Retina (tissue), 1 donor: ENCODE measurements at regions not wholly inside any gene's neighbourhood (a gene's known extent, or its start where the extent isn't known, plus 50 kb on each side); places are given as distances from the start of the nearest gene placed in this dataset.

Experiments
- DNase-seq: peaks from one replicate; pipeline ENCODE4 v3.0.0-alpha.2; 2016

DNA sequence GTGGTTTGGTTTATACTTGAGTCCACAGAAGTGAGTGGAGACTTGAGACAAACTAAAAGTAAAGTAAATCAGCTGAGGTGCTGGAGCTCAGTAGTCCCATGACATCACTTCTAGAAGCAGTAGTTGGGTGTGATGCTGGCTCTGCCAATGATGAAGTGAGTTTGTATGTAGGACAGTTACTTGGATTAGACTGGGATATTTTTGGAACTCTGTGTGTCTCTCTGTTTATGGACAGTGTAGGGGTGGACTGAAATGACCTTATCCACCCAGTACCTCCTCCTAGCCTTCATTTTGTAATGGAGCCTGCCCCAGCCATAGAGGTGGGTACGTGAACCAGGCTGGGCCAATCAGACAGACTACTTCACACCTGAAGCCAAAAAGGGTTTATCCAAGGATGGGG lies 52.2 kb downstream of the POLR1D start:
- no peak for DNase-seq

GRCh38 chr13:27678306-27679040 lies 56.8 kb downstream of the POLR1D start:
- no peak for DNase-seq

GRCh38 chr13:27679396-27679795 lies 57.7 kb downstream of the POLR1D start:
- DNase-seq = no peak

GRCh38 chr13:27679896-27680295 lies 58.2 kb downstream of the POLR1D start:
- no peak for DNase-seq

GRCh38 chr13:27680465-27680864 lies 58.8 kb downstream of the POLR1D start:
- DNase-seq = no peak

GRCh38 chr13:27691207-27691606 lies 69.5 kb downstream of the POLR1D start:
- no peak for DNase-seq

- no peak for DNase-seq
Measured at GRCh38 chr13:27696731-27697130, 75.0 kb downstream of the POLR1D start.

- no peak for DNase-seq
Measured at GRCh38 chr13:27699952-27700351, 78.3 kb downstream of the POLR1D start.

- DNase-seq = no peak
Measured at GRCh38 chr13:27704681-27705080, 83.0 kb downstream of the POLR1D start.

- DNase-seq = no peak
Measured at GRCh38 chr13:27708325-27708724, 84.0 kb upstream of the GSX1 start.

- DNase-seq = no peak
Measured at GRCh38 chr13:27709779-27710178, 82.5 kb upstream of the GSX1 start.

DNA sequence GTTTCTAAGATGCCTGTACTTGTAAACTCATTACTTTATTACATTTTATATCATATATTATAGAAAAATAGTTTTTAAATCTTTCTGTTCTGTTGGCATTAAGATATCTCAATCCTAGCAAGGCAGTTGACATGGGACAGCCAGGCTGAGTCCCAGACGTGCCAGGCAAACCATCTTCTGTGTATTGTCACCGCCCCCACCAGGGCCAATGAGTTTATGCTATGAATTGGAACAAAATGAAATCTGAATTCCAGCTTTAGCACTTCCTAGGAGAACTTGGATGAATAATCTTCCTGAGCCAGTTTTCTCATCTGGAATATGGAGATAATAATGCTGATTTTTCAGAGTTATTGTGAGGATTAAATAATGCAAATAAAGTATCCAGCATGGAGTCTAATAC lies 79.9 kb upstream of the GSX1 start:
- DNase-seq = no peak

GRCh38 chr13:27713767-27714166 lies 78.5 kb upstream of the GSX1 start:
- no peak for DNase-seq

GRCh38 chr13:27721681-27722080 lies 70.6 kb upstream of the GSX1 start:
- no peak for DNase-seq

GRCh38 chr13:27728271-27728670 lies 64.0 kb upstream of the GSX1 start:
- peak; percentile 13 for DNase-seq

GRCh38 chr13:27730191-27730590 lies 62.1 kb upstream of the GSX1 start:
- no peak for DNase-seq
